ENCODE measurements at regions not wholly inside any gene's neighbourhood (a gene's known extent, or its start where the extent isn't known, plus 50 kb on each side); places are given as distances from the start of the nearest gene placed in this dataset.

GRCh38 chr4:63063760-63064159 lies 1345.5 kb downstream of the TECRL start:
- TF ChIP-seq POLR2A (IDR thresholded peaks at IDR 0.05; ENCODE audit: low read length) (no peak), GATA1 (IDR thresholded peaks at IDR 0.05; ENCODE audit: low read depth, low read length) (no peak)

Measured in erythroblast (primary cell).